ENCODE measurements at regions not wholly inside any gene's neighbourhood (a gene's known extent, or its start where the extent isn't known, plus 50 kb on each side); places are given as distances from the start of the nearest gene placed in this dataset.
"Not testable (repeated sequence)": the region's sequence is repeated elsewhere in the genome, so short reads cannot be mapped to it uniquely, and the experiment has no call there.

- no peak overlapping the region for H3K4me3 ChIP-seq (ENCODE audit: low read depth, low read length)
- DNase-seq (ENCODE audit: low read depth, low spot score): no peak
- no peak for TF ChIP-seq CTCF (IDR thresholded peaks at IDR 0.05; ENCODE audit: low read depth, low read length)
- in situ Hi-C loops (cut with HindIII; ENCODE audit: low sequenced_read_pairs): no loop called here
Observed at GRCh38 chr7:82592416-82592815, 148.8 kb upstream of the CACNA2D1 start.

- H3K4me3 ChIP-seq (ENCODE audit: low read depth, low read length): no peak overlapping the region
- no peak for TF ChIP-seq CTCF (IDR thresholded peaks at IDR 0.05; ENCODE audit: low read depth, low read length)
- in situ Hi-C loops (cut with HindIII; ENCODE audit: low sequenced_read_pairs): no loop called here
- no peak for DNase-seq (ENCODE audit: low read depth, low spot score)
Observed at GRCh38 chr7:82579047-82579446, 135.5 kb upstream of the CACNA2D1 start.

DNA sequence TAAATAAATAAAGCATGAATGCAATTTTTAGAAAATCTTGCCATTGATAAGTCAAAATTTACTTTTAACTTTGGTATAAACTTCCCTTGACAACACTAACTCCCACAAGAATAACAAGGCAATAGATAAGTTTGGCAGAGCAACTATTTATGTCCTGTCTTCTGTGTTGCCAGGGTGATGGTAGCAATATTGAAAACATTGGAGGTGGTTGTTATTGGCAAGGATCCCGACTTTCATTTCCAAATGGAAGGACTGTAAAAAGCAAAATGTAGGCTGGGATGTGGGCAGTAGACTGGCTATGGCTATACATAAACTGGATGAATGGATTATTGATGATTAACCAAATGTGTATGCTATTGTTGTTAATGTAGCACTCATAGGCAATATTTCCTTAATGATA, 134.9 kb upstream of the CACNA2D1 start:
- no peak for TF ChIP-seq CTCF (IDR thresholded peaks at IDR 0.05; ENCODE audit: low read depth, low read length)
- no peak overlapping the region for H3K4me3 ChIP-seq (ENCODE audit: low read depth, low read length)
- in situ Hi-C loops (cut with HindIII; ENCODE audit: low sequenced_read_pairs): no loop called here
- DNase-seq (ENCODE audit: low read depth, low spot score): peak; percentile 71

DNA sequence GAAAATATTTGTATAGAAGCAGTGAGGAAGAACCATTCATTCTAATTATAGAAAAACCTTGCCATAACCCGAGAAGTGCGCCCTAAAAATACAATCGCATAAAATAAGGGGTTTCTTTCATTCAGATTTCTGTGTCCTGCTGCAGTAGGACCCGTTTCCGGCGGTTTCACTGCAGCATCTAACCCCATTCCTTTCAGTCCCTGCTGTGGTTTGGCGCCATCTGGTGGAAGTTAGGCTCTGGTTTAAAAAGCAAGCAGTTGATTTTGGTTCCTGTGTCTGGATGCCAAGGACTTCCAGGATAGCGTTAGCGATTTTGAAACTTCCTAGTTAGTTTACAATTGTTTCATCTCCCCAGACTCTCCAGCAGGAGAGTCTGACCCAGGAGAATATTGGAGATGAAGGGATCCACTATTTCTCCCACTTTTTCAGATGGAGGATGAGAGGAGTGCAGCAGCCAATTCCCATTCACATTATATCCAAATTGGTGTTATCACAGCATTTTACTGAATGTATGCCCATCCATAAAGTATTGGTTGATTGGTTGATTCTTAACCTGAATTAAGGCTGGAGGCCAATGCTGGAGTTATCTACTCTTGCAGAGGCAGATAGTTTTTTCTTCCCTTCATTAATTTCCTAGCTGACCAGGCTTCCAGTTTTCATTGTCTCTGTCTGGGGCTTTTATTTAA, 128.8 kb upstream of the CACNA2D1 start:
- TF ChIP-seq CTCF (IDR thresholded peaks at IDR 0.05; ENCODE audit: low read depth, low read length): peak; percentile 86
- DNase-seq (ENCODE audit: low read depth, low spot score): peak; percentile 83
- in situ Hi-C loops (cut with HindIII; ENCODE audit: low sequenced_read_pairs): no loop called here
- H3K4me3 ChIP-seq (ENCODE audit: low read depth, low read length): no peak overlapping the region

DNA sequence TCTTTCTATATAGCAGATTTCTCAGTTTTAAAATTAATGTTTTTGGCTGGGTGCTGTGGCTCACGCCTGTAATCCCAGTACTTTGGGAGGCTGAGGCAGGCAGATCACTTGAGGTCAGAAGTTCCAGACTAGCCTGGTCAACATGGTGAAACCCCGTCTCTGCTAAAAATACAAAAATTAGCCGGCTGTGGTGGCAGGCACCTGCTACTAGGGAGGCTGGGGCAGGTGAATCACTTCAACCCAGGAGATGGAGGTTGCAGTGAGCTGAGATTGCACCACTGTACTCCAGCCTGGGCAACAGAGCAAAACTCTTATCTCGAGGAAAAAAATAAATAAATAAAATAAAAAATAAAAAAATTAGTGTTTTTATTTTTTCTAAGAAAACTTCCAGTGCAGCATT, 127.5 kb upstream of the CACNA2D1 start:
- in situ Hi-C loops (cut with HindIII; ENCODE audit: low sequenced_read_pairs); DNase-seq (ENCODE audit: low read depth, low spot score); H3K4me3 ChIP-seq (ENCODE audit: low read depth, low read length): not testable (repeated sequence)

GRCh38 chr7:82567841-82568240, 124.3 kb upstream of the CACNA2D1 start:
- in situ Hi-C loops (cut with HindIII; ENCODE audit: low sequenced_read_pairs): no loop called here
- no peak for DNase-seq (ENCODE audit: low read depth, low spot score)
- no peak for TF ChIP-seq CTCF (IDR thresholded peaks at IDR 0.05; ENCODE audit: low read depth, low read length)
- H3K4me3 ChIP-seq (ENCODE audit: low read depth, low read length): no peak overlapping the region

DNA sequence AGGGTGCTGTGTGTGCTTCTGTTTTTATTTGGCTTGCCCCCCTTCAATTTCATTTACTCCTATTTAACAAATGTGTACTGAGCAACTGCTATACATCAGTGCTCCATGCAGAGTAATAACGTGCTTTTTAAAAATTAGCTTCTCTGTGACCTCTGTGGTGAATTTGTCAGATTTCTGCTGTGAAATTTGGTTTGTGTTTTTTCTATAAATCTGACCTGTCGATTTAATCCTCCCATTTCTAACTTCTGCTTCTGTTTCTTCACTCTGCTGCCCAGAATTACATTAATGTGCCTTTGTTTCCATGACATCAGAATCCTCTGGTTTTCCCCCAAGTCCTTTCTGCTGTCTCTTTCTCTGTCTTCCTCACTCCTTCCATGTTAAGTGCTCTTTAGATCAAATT, 123.8 kb upstream of the CACNA2D1 start:
- H3K4me3 ChIP-seq (ENCODE audit: low read depth, low read length): no peak overlapping the region
- no peak for TF ChIP-seq CTCF (IDR thresholded peaks at IDR 0.05; ENCODE audit: low read depth, low read length)
- DNase-seq (ENCODE audit: low read depth, low spot score): no peak
- in situ Hi-C loops (cut with HindIII; ENCODE audit: low sequenced_read_pairs): no loop called here
